ENCODE measurements at regions not wholly inside any gene's neighbourhood (a gene's known extent, or its start where the extent isn't known, plus 50 kb on each side); places are given as distances from the start of the nearest gene placed in this dataset.

- TF ChIP-seq ZNF24 (IDR thresholded peaks at IDR 0.05) (no peak), RAD21 (CRISPR knock-in tag; IDR thresholded peaks at IDR 0.05) (no peak), CREB3 (CRISPR knock-in tag; IDR thresholded peaks at IDR 0.05) (no peak), ARNT2 (CRISPR knock-in tag; IDR thresholded peaks at IDR 0.05; ENCODE audit: low read depth) (no peak), AFF4 (CRISPR knock-in tag; IDR thresholded peaks at IDR 0.05) (no peak), HMGXB3 (CRISPR knock-in tag; IDR thresholded peaks at IDR 0.05; ENCODE audit: borderline replicate concordance) (no peak), HNRNPL (IDR thresholded peaks at IDR 0.05; ENCODE audit: low read depth, low read length) (no peak), MEF2D (CRISPR knock-in tag; IDR thresholded peaks at IDR 0.05) (no peak), FOXM1 (CRISPR knock-in tag; IDR thresholded peaks at IDR 0.05) (no peak)
Observed at GRCh38 chr9:13734601-13735000, 455.1 kb upstream of the MPDZ start.
